ENCODE measurements at regions not wholly inside any gene's neighbourhood (a gene's known extent, or its start where the extent isn't known, plus 50 kb on each side); places are given as distances from the start of the nearest gene placed in this dataset.

DNA sequence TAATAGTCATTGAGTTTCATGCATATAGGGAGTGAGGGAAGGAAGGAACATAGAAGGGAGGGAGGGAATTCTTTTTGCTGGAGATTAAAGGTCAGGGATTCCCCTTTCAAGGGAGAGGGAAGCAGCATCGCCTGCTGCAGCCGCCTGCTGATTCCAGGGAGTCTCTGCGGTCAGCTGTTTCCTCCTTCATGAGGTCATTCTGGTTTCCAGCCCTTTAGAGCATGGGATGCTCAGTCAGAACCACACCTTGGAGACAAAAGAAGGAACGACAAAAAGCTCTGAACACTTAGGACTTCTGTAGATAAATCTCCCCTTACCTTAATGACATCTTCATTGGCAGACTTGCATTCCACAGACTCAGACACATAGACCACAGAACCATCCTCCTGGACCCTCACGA lies 923.0 kb upstream of the TMEM132C start:
- H3K4me3 Mint-ChIP-seq, result no peak overlapping the region
- H3K27me3 Mint-ChIP-seq, result peaks cover 4% of the 10 kb centered on the region
- no peaks in the 10 kb centered on the region for H3K9me3 Mint-ChIP-seq (ENCODE audit: low read depth)
- H3K4me1 Mint-ChIP-seq (ENCODE audit: low read depth), result no peaks in the 10 kb centered on the region
- H3K27ac Mint-ChIP-seq, result no peak overlapping the region
- no peaks in the 10 kb centered on the region for H3K36me3 Mint-ChIP-seq

DNA sequence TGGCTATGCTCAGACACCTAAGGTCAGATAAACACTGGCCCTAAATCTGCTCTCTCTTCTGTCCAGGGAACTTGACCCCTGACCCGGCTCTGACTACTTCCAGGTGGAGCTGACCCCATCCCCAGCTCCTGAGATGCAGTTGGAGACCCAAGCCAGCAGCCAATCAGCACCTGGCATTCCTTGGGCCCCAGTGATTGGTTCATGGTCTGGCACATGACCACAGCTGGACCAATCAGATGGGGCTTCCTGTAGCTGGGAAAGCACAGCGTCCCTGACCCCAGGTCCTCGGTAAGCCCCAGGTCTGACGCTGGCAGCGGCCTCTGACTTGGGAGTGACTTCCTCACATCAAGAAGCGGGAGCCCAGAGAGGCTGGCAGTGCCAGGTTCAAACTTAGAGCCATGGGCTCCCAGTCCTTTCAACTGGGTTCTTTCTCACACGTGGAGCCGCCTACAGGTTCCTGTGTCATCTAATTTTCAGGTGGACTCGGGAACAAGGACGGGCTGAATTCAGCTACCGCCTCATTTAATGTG lies 915.4 kb upstream of the TMEM132C start:
- H3K36me3 Mint-ChIP-seq, result no peaks in the 10 kb centered on the region
- no peak overlapping the region for H3K4me3 Mint-ChIP-seq
- no peaks in the 10 kb centered on the region for H3K4me1 Mint-ChIP-seq (ENCODE audit: low read depth)
- H3K9me3 Mint-ChIP-seq (ENCODE audit: low read depth), result peaks cover 7% of the 10 kb centered on the region
- no peaks in the 10 kb centered on the region for H3K27me3 Mint-ChIP-seq
- no peak overlapping the region for H3K27ac Mint-ChIP-seq

DNA sequence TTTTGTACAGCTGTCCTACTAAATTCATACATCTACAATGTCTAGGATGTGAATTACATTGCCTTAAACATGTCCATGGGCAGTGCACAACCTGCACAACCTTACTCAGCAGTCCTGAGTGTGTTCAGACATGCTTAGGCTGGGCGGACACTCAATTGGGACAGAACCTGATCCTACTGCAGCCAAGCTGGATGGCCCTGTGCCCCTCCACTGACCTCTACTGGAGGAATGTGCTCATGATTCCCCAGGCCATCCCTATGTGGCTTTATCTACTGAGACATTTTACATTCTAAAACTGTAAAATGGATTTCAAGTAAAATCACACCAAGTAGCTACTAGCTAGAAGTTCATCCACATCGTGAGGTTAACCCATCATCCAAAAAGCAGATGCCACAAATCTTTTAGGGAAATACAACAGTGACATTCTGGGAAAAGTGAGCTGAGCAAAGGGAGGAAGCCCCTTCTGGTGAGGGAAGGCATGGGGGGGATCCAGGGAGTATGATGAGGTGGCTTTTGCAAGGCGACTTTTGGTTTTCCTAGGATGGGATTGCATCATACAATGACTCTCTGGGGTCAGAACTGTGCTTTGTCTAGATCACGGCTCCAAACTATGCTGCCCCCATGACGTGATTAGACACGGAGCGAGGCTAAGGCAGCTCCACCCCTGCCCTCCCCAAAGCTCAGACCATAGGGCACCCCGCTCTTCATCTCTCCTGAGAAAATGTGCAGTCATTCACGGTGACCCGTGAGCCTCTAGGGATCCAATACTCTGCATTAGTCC lies 911.7 kb upstream of the TMEM132C start:
- H3K36me3 Mint-ChIP-seq, result no peaks in the 10 kb centered on the region
- H3K27ac Mint-ChIP-seq, result no peak overlapping the region
- no peaks in the 10 kb centered on the region for H3K4me1 Mint-ChIP-seq (ENCODE audit: low read depth)
- H3K4me3 Mint-ChIP-seq, result no peak overlapping the region
- H3K27me3 Mint-ChIP-seq, result no peaks in the 10 kb centered on the region
- H3K9me3 Mint-ChIP-seq (ENCODE audit: low read depth), result peaks cover 3% of the 10 kb centered on the region

DNA sequence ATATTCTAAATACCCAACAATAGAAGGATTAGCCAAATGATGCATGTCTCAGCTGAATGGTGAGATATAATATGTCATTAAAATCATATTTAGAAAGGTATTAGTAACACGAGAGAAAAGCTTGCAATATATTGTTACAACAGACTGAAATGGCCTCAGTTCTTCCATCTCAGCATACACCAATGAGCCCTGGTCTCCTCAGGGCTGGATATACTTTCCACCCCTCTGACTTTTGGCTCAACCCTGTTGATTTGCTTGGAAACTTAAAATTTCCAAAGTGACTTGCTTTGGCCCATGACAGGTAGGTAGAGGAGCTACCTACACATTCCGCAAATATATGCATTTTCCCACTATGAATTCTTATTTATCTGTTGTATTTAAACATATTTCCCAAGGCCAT lies 908.1 kb upstream of the TMEM132C start:
- Mint-ChIP-seq H3K27me3 (peaks cover 2% of the 10 kb centered on the region), H3K9me3 (ENCODE audit: low read depth) (no peaks in the 10 kb centered on the region), H3K4me3 (no peak overlapping the region), H3K27ac (no peak overlapping the region), H3K4me1 (ENCODE audit: low read depth) (no peaks in the 10 kb centered on the region), H3K36me3 (no peaks in the 10 kb centered on the region)

DNA sequence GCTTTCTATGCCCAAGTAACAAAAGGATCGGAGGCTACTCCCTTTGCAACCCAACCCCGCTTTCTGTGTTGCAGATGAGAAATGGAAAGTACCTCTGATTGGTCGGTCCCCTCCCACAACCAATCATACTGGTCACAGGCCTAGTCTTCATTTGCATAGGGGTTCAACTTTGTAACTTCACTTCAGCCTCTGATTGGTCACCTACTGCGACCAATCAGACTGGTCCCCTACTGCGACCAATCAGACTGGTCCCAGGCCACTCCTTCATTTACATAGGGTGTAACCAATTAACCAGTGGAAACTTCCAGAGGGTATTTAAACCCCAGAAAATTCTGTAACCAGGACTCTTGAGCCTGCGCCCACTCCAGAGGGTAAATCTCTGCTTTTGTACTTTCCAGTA lies 906.4 kb upstream of the TMEM132C start:
- Mint-ChIP-seq H3K36me3 (no peaks in the 10 kb centered on the region), H3K27ac (no peak overlapping the region), H3K27me3 (peaks cover 2% of the 10 kb centered on the region), H3K9me3 (ENCODE audit: low read depth) (peaks cover 8% of the 10 kb centered on the region), H3K4me3 (no peak overlapping the region), H3K4me1 (ENCODE audit: low read depth) (no peaks in the 10 kb centered on the region)

DNA sequence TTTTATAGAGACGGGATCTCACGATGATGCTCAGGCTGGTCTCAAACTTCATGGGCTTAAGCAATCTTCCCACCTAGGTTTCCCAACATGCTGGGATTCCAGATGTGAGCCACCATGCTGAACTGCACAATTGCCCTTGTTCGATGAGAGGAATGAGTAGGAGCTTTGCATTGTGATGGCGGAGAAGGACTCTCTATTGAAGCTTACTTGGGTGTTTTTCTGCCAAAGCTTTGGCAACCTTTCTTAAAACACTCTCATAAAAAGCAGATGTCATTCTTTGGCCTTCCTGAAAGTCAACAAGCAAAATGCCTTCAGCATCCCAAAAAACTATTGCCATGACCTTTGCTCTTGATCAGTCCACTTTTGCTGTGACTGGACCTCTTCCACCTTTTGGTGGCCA lies 904.8 kb upstream of the TMEM132C start:
- Mint-ChIP-seq H3K4me3 (no peak overlapping the region), H3K27me3 (peaks cover 2% of the 10 kb centered on the region), H3K9me3 (ENCODE audit: low read depth) (peaks cover 12% of the 10 kb centered on the region), H3K36me3 (no peaks in the 10 kb centered on the region), H3K27ac (no peak overlapping the region), H3K4me1 (ENCODE audit: low read depth) (no peaks in the 10 kb centered on the region)

DNA sequence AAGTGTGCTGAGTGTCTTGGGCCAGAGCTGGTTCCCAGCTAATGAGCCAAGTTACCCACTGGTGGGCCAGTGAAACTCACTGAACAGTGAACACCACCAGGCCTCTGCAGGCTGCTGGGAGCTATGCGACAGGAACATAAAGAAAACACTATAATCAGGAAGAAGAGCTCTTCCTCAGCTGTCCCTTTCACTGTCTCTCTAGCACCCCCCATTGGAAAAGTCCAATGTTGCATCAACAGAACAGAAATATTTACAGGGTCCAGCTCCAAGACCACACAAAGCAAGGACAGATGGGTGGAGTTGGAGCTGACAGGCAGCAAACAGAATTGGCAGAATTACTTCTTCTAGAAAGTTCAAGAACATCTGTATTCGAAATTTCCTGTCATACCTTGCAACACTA lies 903.6 kb upstream of the TMEM132C start:
- no peaks in the 10 kb centered on the region for H3K4me1 Mint-ChIP-seq (ENCODE audit: low read depth)
- H3K27me3 Mint-ChIP-seq, result peaks cover 2% of the 10 kb centered on the region
- H3K4me3 Mint-ChIP-seq, result no peak overlapping the region

DNA sequence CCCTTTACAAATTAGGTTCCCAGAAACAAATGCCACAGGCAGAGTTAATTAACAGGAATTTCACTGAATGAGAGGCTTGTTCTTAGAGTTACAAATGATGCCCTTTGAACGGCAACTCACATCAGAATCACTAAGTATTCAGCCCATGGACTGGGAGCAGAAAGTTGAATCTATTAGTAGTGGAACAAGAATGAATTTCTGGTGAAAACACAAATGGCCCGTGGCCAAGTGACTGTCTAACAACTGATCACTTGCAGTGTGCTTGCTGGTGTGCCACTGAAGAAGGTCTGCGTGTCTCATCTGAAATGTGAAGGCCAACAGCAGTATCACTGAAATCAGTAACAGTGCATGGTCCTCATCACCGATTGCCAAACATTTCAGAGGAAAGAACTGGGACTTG lies 893.4 kb upstream of the TMEM132C start:
- no peaks in the 10 kb centered on the region for H3K4me1 Mint-ChIP-seq (ENCODE audit: low read depth)
- no peaks in the 10 kb centered on the region for H3K36me3 Mint-ChIP-seq
- peaks cover 7% of the 10 kb centered on the region for H3K27me3 Mint-ChIP-seq
- H3K27ac Mint-ChIP-seq, result no peak overlapping the region
- H3K9me3 Mint-ChIP-seq (ENCODE audit: low read depth), result peaks cover 4% of the 10 kb centered on the region
- no peak overlapping the region for H3K4me3 Mint-ChIP-seq

More for the DNA sequence above, 903.6 kb upstream of the TMEM132C start:
- Mint-ChIP-seq H3K27ac (no peak overlapping the region), H3K9me3 (ENCODE audit: low read depth) (peaks cover 12% of the 10 kb centered on the region), H3K36me3 (no peaks in the 10 kb centered on the region)

DNA sequence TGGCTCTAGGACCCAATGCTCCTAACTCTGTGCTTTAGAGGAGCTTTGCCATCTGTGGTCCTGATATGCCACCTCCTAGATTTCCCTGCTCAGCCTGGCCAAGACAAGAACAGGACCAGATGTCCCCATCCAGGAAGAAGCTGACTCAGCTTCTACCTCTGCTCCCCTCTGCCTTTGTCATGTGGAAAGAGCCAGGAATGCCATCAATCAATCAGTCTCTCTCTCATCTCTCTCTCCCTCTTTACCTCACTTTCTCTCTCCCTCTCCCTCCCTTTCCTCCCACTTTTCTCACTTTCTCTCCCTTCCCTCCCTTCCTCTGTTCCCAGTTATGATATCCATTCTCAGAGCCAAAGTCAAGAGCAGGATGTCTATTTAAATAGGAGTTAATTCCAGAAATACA lies 892.5 kb upstream of the TMEM132C start:
- Mint-ChIP-seq H3K4me3 (no peak overlapping the region), H3K36me3 (no peaks in the 10 kb centered on the region), H3K9me3 (ENCODE audit: low read depth) (no peaks in the 10 kb centered on the region), H3K27me3 (peaks cover 7% of the 10 kb centered on the region), H3K4me1 (ENCODE audit: low read depth) (no peaks in the 10 kb centered on the region), H3K27ac (no peak overlapping the region)

DNA sequence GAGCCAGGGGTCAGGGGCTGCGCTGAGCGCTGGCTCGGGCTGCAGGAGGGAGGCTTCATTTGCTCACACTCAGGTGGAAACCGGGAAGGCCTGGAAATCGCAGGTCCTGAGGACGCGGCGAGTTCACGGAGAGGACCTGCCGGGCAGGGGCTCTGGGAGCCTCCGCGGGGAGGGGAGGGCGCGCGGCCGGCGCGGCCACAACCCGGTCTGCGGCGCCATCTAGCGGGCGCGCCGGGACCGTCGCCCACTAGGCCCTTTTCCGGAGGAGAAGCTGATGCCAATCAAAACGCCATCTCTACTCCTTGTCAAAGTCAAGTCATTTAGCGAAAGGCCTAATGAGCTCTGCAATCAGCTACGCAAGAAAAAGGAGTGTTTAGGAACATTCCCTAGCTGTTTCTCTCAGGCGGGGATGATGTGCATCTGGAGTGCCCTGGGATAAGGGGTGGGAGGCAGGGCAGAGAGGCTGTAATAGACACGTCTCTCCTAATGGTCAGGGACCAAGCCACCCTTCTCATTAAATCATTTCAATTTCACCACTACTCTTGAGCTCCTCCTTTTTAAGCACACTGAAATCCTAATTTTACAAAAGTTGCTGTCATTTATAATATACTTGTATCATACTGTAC lies 885.8 kb upstream of the TMEM132C start:
- Mint-ChIP-seq H3K27me3 (peaks cover 11% of the 10 kb centered on the region), H3K36me3 (no peaks in the 10 kb centered on the region), H3K4me1 (ENCODE audit: low read depth) (peaks cover 3% of the 10 kb centered on the region), H3K4me3 (no peak overlapping the region), H3K27ac (no peak overlapping the region), H3K9me3 (ENCODE audit: low read depth) (no peaks in the 10 kb centered on the region)

DNA sequence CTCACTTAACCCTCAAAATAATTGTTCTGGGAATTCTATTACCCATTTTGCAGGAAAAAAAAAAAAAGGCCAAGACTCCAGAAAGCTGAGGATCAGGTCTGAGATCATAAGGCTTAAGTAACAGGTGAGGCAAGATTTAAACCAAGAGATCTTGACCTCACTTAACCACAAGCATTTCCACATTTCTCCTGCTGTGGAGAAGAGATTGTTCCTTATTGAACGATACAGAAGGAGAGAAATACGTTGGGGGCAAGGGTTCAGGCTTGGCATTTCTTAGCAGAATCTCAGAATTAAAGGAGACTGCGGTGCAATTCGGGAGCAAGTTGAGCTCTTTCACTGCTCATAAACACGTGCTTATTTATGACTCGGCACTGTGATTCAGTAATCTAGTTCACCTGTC lies 885.3 kb upstream of the TMEM132C start:
- peaks cover 13% of the 10 kb centered on the region for H3K27me3 Mint-ChIP-seq
- peaks cover 3% of the 10 kb centered on the region for H3K4me1 Mint-ChIP-seq (ENCODE audit: low read depth)
- no peaks in the 10 kb centered on the region for H3K36me3 Mint-ChIP-seq
- H3K27ac Mint-ChIP-seq, result no peak overlapping the region
- H3K9me3 Mint-ChIP-seq (ENCODE audit: low read depth), result no peaks in the 10 kb centered on the region
- no peak overlapping the region for H3K4me3 Mint-ChIP-seq

DNA sequence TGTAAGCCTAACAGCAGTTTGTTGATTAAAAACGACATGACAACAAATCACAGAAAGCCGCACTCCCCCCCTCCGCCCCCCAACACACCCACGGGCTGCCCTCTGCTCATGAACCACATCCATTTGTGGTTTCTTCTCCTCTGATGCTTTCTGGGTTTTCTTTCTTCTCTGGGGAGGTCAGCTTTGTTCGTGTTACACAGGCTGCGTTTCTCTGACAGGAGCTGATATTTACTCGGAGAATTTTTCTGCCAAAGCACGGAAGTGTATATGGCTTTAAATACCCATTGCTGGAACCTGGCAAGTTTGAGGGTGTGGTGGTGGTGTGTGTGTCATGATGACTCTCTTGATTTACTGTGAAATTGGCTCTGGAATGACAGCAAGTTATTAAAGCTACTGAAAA lies 883.7 kb upstream of the TMEM132C start:
- no peak overlapping the region for H3K4me3 Mint-ChIP-seq
- H3K27ac Mint-ChIP-seq, result no peak overlapping the region
- peaks cover 13% of the 10 kb centered on the region for H3K27me3 Mint-ChIP-seq
- H3K9me3 Mint-ChIP-seq (ENCODE audit: low read depth), result no peaks in the 10 kb centered on the region
- peaks cover 3% of the 10 kb centered on the region for H3K4me1 Mint-ChIP-seq (ENCODE audit: low read depth)
- no peaks in the 10 kb centered on the region for H3K36me3 Mint-ChIP-seq

DNA sequence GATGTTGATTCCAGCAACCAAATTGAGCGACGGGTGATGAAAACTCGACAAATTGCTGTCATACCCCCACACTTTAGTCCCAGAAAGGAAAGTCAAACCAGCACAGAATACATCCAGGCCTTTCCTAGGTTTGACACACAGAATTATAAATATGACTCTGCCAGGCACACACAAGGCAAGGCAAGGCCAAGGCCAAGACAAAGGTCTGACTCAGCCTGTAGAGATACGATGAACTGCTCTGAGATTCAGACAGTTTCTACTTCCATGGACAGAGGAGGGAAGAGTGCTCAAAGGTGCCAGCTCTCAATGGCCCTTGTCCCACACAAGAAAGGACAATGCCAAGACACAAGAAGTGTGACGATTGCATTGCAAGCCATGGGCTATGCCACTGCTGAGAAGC lies 880.2 kb upstream of the TMEM132C start:
- Mint-ChIP-seq H3K9me3 (ENCODE audit: low read depth) (no peaks in the 10 kb centered on the region), H3K36me3 (no peaks in the 10 kb centered on the region), H3K4me3 (no peak overlapping the region), H3K27ac (no peak overlapping the region), H3K4me1 (ENCODE audit: low read depth) (no peaks in the 10 kb centered on the region), H3K27me3 (peaks cover 5% of the 10 kb centered on the region)

DNA sequence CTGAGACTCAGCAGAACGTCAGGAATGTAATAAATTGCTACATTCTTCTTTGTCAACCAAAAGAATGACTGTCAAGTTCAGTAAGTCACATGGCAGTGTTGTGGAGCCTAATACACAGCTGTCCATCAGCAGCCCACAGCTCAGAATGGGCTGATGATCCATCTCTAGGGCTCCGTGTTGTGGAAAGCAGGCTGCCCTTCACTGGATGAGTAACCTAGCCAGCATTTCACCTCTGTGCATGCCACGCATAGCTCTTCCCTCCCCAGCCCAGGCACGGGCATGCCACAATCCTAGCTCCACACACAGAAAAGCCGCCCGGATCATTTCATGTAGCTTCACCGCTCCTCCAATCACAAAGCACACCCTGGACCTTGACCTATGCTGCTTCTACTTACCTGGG lies 878.0 kb upstream of the TMEM132C start:
- Mint-ChIP-seq H3K4me3 (no peak overlapping the region), H3K27me3 (peaks cover 9% of the 10 kb centered on the region), H3K36me3 (no peaks in the 10 kb centered on the region), H3K27ac (no peak overlapping the region), H3K4me1 (ENCODE audit: low read depth) (no peaks in the 10 kb centered on the region), H3K9me3 (ENCODE audit: low read depth) (no peaks in the 10 kb centered on the region)

DNA sequence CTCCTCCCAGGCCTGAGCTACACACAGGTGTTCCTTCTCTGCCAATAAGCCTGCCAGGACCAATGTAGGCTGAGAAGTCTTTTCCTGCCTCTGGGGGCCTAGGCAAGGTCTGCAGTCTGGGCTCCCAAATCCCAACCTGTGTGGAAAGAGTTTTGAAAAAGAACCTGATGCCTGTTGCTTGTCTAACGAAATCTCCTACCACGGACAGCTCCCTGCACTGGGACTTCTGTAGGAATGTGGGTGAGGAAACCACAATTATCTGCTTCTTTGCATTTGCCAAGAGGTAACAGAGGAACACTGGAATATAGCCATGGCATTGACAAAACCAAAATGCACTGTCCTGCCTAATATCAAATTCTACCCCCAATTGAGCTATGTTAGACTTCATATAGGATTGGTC lies 877.0 kb upstream of the TMEM132C start:
- Mint-ChIP-seq H3K4me1 (ENCODE audit: low read depth) (no peaks in the 10 kb centered on the region), H3K4me3 (no peak overlapping the region), H3K27ac (no peak overlapping the region), H3K27me3 (peaks cover 7% of the 10 kb centered on the region), H3K36me3 (no peaks in the 10 kb centered on the region), H3K9me3 (ENCODE audit: low read depth) (no peaks in the 10 kb centered on the region)

DNA sequence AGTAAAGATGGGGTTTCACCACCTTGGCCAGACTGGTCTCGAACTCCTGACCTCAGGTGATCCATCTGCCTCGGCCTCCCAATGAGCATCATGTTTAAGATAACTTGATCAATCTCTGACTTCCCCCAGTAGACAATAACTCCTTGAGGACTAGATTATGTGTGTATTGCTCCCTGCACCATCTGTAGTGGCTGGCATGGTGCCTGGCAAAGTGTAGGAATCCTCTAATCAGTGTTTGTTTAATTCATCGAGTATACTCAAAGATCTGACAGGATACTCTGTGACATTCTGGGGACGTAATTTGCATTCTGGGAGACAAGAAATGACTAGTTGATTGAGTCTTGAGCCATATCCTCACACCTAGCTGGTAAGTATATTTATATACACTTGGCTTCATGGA lies 873.5 kb upstream of the TMEM132C start:
- Mint-ChIP-seq H3K4me3 (no peak overlapping the region), H3K4me1 (ENCODE audit: low read depth) (no peaks in the 10 kb centered on the region), H3K9me3 (ENCODE audit: low read depth) (no peaks in the 10 kb centered on the region), H3K36me3 (no peaks in the 10 kb centered on the region), H3K27me3 (peaks cover 4% of the 10 kb centered on the region), H3K27ac (no peak overlapping the region)
